Fibroblast of skin of back (primary cell): ENCODE measurements at regions not wholly inside any gene's neighbourhood (a gene's known extent, or its start where the extent isn't known, plus 50 kb on each side); places are given as distances from the start of the nearest gene placed in this dataset.

Source experiments
- DNase-seq: peaks from one replicate; pipeline ENCODE4 v3.0.0-alpha.2; 2013

DNA sequence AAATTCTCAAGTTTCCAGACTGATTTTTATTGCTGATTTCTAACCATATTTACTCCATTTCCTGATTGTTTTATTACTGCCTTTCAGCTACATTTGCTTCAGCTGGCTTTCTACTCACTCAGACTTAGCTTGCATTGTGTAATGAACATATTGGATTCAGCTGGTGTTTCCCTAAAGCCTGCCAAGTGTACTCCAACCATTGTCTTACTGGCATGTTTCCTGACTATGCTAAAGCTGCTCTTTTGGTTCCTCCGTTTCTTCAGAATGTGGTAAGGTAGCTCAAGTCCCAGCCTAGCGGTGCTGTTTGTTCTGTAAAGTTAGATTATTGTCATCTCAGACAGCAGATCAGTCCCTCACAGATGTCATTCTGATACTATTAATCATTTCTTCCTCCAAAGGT, 53.1 kb upstream of the GLRA2 start:
- no peak for DNase-seq

DNA sequence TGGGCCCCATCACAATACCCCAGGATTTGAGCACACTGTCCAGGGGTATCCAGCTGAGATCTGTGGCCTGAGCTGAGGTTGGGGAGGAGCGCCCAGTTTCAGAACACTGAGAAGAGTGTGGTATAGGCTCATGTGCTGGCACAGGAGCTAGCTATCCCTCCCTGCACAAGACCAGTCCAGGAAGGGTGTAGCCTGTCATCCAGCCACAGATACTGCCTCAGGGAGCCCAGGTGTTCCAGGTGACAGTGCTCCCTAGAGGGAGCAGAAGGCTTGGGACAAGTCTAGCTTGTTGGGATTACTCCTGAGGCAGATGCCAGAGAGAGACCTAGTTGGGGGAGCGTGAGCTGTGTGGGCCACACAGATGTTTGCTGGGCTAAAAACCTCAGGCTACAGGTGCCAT, 79.6 kb upstream of the GLRA2 start:
- DNase-seq: no peak

DNA sequence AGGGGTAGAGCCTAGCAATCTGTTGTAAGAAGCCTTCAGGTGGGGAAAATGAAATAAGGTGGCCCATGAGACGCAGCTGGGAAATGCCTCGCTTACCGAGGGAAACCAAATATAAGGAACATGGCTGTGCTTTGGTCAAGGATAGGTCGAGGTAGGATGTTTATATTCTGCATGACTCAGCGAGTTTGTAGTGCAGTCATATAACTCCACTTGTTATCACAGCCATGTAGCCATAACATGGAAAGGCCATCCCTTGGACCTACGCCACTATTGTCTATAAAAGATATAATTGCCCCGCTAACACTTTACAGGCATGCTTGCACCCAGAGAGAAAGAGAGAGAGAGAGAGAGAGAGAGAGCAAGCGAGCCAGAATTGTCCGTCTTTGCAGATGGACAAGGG, 80.9 kb upstream of the GLRA2 start:
- no peak for DNase-seq

DNA sequence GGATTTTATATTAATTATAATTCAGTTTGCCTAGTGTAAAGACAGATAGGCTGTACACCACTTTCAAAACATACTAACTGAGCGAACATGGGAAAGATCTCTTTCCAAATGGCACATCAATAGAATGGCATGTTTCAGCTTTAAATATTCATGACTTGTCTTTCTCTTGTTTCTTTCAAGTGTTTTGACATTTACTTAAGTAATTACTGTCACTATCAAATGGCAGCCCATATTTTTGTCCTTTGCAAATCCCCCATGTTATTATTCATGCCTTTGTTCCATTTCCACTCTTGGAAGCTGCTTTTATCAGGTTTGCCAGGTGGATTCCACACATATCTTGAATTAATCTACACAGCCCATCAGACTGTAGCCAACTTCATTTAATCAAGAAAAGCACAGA, 89.2 kb upstream of the GLRA2 start:
- DNase-seq: no peak

DNA sequence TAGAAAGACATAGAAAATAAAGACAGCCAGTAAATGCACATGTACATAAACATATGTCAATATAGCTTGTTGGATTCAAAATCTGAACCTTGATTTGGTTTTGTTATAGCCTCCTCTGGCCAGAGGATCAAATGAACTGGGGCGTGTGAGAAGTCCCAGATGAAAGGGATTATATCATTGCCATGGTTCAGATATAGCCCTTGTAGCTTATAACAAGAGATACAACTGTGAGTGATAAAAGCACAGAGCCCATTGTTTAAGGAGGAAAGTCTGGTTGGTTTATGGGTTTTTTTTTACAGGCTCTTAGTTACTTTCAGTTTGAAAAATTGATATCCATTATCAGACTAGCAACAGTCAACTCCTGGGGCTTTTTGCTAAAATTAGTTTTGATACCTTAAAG, 101.7 kb upstream of the GLRA2 start:
- no peak for DNase-seq

DNA sequence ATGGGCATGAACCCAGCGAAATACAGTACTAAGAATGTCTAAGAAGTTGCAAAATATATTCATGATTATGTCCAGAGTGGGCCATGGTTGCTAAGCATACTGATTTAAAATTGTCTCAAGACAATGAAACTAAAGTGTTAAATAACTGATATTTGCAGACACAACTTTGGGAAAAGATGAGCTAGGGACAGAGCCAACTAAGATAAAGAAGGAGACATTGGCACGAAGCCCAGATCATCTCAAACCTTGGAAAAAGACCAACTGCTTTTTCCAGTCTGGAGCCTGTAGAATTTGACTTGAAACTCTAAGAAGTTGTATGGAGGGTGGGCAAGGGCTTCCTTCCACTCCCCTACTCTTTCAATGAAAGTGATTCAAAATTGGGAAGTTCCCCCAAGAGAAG, 108.5 kb upstream of the GLRA2 start:
- peak; percentile 20 for DNase-seq

DNA sequence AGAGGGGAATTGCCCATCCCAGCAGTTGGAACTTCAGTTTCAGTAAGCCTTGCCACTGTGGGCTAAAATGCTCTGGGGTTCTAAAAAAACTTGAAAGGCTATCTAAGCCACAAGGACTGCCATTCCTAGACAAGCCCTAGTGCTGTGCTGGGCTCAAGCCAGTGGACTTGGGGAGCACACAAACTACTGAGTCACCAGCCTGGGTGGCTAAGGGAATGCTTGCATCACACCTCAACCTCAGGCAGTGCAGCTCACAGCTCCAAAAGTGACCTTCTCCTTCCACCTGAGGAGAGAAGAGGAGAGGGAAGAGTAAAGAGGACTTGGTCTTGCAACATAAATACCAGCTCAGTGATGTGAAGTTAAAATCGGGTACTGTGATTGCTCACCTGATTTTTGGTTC, 116.7 kb upstream of the GLRA2 start:
- DNase-seq: no peak

DNA sequence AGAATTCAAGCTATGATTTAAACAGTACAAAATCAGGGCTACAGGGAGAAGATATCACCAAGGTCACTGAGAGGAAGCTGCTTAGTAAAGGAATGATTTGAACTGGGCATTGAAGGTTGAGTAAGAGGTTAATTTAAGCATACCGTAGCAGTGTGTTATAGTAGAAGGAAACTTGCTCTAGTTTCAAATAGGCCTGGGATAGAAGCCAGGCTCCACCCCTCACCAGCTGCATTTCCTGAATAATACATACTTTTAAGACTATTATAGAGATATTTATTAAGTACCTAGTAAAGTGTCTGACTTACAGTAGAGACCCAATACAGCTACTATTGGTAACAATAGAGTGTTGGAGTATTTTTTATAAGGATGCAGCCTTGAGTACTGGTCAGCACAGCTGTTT, 118.0 kb upstream of the GLRA2 start:
- DNase-seq: no peak

DNA sequence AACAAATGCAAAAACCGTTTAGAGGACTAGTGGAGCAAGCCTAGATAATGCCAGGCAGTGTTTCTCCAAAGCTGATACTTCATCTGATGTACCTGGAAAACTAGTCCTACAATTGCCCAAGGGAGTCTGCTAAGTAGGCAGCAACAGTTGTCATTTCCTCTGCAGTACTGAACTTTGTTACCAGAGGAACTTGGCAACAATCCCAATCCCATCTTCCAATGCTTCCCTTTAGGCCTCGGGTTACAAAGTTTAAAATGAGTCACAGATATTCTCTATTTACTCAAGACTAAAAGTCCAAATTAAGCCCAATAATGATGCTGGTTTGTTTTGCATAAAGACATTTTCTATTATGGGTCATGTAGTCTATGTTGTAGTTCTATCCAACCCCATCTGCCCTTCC, 120.0 kb upstream of the GLRA2 start:
- peak; percentile 48 for DNase-seq

DNA sequence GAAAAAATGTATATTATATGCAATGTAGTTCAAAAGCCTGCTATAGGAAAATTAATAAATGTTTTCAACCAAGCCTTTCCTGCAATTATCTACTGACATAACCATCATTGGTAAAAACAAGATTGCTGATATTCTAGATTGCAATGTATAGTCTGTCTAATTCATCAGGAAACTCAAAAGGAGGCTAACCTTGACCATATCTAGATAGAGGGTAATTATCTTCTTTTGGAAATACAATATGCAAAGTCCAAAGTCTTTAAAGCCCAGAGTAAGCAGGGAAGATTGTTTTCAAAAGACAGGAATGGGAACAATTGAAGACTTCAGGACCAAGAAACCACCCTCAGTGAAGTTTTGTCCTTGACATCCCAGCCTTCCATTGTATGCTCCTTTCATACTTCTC, 123.1 kb upstream of the GLRA2 start:
- no peak for DNase-seq

DNA sequence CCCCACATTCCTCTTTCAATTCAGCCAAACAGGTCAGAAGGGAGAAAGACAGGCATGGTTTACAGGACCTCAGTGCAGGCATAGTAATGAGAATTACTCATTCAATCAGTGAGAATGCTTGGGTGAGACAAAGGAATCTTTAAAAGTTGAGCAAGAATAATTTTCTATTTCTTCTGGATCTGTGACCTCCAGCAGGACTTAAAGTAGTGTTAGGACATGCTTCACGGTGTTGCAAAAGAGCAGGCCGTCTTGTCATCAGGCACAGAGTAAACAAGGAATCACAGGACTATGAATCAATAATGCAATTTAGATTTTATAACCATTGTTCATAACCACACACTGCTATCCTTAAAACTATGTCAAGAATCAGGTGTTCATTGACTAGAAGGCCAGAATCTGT, 130.6 kb upstream of the GLRA2 start:
- no peak for DNase-seq

DNA sequence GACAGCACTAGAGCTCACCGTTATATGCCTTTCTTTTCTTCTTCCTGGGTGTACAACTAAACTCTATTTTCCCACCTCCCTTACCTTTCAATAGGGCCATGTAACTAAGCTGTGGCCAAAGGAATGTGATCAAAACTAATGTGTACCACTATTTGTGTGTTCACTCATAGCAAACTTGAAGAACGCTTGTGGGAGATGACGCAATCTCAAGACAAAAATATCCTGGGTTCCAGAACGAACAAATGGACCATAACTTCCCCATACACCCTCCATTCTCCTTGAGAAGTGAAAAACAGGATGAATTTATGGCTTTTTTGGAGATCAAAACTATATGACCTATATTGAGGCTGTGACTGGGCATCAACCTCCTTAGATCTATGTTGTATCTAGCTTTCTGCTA, 139.7 kb upstream of the GLRA2 start:
- no peak for DNase-seq

DNA sequence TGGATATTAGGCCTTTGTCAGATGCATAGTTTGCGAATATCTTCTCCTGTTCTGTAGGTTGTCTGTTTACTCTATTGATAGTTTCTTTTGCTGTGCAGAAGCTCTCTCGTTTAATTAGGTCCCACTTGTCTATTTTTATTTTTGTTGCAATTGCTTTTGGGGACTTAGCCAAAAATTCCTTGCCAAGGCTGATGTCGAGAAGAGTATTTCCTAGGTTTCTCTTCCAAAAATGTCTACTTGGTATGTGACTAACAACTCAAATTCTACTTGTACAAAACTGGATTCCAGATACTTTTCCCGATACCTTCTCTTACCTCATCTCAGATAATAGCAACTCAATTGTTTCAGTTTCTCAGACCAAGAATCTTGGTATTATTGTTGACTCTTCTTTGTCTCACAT, 142.4 kb upstream of the GLRA2 start:
- no peak for DNase-seq

DNA sequence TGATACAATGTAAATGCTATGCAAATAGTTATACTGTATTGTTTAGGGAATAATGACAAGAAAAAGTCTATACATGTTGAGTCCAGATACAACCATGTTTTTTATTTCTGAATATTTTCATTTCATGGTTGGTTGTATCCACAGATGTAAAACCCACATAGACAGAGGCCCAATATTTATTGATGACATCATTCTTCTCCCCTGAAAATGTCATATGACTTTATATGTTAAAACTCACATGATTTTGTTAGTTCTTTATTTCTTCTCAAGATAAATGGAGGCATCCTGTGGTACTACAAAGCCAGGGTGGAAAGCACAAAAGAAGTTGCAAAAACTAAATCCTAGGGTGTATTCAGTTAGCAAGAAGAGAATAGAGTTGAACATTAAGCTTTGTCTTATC, 149.3 kb upstream of the GLRA2 start:
- no peak for DNase-seq

DNA sequence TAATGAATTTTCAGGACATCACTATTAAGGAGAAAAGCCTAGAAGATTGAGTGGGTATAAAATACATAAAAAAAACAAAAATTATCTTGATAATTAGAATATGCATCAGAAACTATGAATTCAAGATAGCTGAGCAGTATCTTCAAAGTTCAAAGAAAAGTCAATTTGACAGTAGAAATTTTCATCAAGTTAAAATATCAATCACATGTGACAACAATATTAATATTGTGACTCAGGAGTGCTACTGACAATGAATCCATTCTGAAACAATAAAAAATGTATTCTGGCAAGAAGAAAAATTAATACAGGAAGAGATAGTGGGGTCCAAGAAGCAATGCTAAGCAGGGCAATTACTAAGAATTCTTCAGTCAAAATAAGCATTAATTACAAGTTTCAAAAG, 151.9 kb upstream of the GLRA2 start:
- DNase-seq: no peak

DNA sequence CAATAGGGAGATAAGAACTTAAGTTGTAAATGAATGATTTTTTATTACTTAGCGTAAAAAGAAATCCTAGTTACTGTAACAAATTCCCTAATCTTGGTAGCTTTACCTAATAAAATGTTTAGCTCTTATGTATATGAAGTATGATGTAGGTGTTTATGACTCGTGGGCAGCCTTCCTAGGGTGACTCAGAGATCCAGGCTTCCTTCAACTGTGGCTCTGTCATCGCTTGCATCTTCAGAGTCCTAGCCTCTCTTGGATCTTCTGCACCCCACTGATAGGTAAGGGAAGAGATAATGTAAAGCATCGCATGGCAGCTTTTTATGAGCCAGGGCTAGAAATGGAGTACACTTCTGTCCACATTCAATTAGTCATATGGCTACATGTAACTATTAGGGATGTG, 165.6 kb upstream of the GLRA2 start:
- DNase-seq: peak; percentile 33

DNA sequence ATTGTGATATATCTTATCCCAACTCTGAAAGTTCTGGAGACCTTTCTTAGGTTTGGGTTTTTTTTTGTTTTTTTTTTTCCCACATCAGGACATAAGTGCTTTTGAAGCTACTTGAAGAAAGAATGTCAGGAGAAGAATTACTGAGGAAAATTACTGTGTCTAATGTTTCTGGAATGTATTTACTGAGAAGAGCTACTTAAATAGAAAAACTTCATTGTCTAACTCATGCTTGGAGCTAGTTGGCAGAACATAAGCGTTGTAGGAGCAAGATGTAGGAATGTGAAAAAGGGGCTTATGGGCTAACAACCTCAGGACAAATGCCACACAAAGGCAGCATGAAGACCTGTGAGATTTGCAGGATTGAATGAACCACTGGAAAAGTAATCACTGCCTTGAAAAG, 166.6 kb upstream of the GLRA2 start:
- peak; percentile 59 for DNase-seq

DNA sequence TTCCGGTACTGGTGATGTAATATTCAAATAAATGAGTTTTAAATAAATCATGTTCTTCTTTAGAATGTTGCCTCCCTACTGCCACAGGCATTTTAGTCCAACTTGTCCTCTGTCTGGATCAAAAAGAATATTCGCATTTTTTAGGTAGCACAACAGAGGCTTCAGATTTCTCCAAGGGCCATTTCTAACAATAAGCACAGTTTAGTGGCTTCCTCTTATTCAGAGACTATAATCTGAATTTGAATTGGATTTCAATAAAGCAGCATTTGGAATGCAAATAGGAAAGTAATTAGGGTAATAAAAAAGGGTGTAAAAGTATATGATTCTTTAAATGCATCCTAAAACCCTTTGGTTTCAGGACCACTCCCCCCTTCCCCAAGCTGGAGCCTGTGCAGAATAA, 167.9 kb upstream of the GLRA2 start:
- no peak for DNase-seq

DNA sequence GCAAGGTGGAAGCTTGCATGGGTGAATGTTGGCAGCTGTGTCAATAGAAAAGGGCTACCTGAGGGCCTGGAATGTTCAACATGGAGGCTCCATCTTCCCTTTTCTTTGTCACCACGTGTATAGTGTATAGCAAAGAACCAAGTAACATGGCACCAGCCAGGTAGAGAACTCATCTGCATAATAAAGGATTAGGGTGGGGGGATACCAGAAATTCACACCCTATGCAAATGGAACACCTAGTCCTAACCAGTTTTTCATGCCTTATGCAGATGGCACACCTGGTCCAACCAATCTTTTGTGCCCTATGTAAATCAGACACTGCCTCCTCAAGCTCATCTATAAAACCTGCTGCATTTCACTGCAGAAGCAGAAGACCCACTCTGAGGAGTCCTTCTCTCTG, 169.6 kb upstream of the GLRA2 start:
- no peak for DNase-seq

DNA sequence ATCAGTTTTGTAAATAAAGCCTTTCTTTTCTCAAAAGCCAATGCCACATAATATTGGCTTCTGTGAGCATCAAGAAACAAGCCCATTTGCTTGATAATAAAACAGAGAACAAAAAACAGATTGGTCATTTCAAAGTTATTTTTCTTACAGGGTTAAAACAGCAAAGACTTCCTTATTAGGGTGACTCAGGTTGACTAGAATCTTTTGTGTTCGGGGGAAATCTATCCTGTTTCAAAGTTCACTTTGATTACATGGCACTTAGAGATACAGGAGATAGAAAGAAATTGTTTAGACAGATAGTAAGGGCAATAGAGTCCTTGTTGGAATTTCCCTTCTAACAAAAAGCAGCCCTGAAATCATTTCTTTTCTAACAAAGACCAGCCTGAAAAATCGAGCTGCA, 170.0 kb upstream of the GLRA2 start:
- DNase-seq: no peak

DNA sequence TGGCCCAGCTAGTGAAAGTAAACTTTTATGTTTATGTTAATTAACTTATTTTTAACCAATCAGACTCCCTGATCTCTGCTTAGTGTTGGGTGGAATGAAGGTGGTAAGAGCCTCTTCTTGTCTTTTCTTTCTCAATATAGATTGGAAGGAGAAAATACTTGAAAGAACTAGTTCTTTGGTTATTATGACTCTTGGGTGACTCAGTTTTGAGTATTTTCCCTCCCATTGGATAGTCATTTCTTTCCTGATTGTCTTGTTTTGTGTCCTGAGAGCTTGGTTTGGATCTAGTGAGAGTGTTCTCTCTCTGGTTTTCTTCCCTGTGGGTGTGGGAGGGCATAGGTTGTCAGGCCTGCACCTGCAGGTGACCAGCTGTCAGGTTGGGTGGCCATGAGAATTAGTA, 172.0 kb upstream of the GLRA2 start:
- peak; percentile 26 for DNase-seq

DNA sequence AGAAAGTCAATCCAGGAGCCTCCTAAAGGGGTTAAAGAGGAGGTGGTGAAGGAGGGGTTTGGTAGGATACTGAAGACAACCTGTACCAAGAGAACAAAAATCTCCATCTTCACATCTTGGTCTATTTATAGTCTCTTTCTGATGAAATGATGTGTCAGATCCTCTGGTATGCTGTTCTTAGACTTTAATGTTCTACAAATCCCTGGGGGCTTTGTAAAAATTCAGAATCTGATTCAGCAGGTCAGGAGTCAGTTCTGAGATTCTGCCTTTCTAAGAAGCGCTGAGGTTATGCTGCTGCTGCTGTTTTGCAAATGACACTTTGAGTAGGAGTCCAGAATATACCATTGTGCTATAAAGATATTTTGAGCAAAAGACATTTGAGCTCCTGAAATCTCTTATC, 172.9 kb upstream of the GLRA2 start:
- DNase-seq: peak; percentile 90

DNA sequence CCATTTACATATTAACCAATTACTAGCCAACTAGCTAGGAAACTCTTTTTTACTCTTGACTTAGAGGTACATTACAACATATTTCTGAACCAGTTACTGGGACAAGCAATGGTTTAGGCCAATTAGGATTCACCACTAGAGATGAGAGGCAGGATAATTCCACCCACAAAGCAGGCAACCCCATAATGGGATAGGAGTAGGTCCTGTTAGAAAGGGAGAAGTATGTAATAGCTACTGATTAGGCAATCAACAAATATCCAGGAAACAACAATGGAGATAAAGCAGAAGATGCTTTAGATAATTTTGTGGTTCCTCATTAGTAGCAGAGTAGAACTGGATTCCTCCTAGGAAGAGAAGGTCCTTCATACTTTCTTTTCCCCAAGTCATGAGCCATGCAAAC, 173.8 kb upstream of the GLRA2 start:
- no peak for DNase-seq

DNA sequence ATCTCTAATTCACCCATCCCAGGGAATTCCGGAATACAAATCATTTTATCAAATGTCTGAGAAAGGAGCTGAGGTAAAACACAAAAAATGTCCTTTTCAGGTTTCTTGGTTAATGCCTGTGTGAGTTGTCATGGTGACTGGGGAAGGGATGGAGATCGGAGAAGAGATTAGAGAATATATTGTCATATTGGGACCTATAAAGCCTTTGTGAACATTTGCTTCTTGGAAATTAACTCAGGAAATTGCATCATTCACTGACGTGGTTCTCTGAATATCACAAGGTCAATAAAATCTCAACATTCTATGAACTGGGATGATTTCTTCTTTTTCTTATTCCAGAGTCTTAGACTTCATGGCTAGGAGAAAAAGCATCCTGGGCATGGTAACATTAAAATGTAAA, 174.8 kb upstream of the GLRA2 start:
- peak; percentile 53 for DNase-seq

DNA sequence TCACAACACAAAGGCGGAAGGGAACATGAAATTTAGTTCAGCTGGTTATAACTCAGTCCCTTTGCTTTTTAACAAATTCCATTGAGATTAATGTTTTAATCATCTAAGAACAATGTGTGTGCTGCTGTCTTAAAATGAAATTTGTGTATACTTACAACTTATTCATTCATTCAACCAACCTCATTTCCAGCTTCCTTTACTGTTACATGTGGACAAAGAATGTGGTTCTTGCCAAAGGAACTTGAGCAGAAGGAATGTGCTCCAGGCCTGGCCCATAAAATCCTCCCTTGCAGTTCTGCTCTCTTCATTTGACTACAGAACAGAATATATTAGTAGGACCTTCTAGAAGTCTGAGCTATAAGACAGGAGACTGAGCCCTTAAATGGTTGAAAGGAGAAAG, 176.8 kb upstream of the GLRA2 start:
- DNase-seq: peak; percentile 63

DNA sequence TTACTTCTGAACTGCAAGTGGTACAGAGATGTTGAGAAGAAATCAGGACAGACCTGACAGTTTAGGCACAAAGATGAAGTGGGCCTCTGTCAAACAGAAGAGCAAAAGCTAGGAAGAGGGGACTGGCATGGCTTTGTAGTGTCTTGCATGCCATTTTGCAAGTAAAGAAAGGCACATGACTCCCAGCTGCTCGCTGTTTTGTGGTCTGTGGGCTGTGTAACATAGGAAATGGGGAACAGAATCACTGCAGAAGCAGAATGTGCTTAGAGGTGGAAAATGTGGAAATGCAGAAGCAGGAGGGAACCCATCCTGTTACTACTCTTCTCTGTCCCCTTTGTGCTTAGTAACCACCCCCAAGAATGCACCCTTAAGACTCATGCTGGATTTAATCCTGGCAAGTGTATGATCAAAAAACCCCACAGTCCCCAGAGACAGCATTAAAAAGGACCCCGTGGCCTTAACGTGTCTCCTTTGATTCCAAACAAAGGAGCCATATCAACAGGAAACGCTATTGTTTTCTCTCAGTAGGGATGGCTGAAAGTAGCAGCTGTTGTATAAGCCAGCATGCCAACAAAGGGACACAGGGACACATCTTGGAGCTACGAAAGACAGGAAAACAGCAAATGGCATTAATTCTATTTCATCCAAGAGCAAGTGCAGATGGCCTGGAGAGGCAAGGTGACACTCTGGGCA, 177.6 kb upstream of the GLRA2 start:
- DNase-seq: no peak
